GM12892 (cell line): ENCODE measurements at regions not wholly inside any gene's neighbourhood (a gene's known extent, or its start where the extent isn't known, plus 50 kb on each side); places are given as distances from the start of the nearest gene placed in this dataset.

Source experiments
- POLR2A ChIP-seq: IDR thresholded peaks from 2 replicates; pipeline ENCODE4 v1.6.1; 2011; ENCODE audit warnings: low read depth, low read length, control low read depth
- POLR2AphosphoS5 ChIP-seq: IDR thresholded peaks from 2 replicates; pipeline ENCODE4 v1.6.1; 2011; ENCODE audit warnings: low read depth, low read length, control low read depth

DNA sequence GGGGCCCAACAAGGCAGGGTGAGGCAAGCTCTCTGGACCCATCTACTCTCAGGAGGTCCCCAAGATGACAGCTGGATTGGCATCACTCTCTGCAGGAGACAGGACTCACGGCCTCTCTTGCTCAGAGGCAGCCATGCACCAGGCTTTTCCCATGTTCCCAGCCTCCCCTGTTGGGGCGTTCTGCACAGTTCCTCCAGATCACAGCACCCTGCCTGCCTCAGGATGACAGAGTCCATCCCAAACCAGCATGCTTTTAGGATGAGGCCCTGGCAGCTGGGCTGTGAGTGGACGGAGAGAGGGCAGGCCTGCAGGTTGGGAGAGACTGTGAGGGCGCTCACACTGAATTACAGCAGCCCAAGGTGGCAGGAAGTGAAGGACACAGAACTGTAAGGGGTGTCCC is 143.2 kb upstream of the MLN start:
- TF ChIP-seq POLR2A (no peak), POLR2AphosphoS5 (no peak)
